ENCODE measurements at regions not wholly inside any gene's neighbourhood (a gene's known extent, or its start where the extent isn't known, plus 50 kb on each side); places are given as distances from the start of the nearest gene placed in this dataset.

DNA sequence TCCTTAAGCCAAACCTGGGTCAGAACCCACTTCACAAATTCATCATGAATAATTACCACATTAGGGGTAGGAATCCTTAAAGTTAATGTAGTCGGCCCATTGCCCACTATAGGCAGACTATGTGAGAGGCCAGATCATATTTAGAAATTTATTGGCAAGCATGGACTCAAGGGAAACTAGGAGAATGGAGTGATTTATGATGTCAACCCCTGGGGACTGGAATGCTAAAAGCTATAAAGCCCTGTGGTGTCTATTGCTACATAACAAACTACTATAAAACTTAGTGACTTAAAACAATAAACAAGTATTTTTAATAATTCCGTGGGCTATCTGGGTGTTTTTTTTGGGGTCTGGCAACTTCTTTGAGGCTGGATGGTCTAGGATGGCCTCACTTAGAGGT lies 93.9 kb downstream of the PPP1R2C start:
- Histone ChIP-seq H3K9me3 (no peaks in the 10 kb centered on the region), H3K27ac (no peak overlapping the region), H3K36me3 (no peaks in the 10 kb centered on the region), H3K4me1 (replicated peaks) (no peaks in the 10 kb centered on the region), H3K4me3 (no peak overlapping the region), H3K27me3 (replicated peaks; ENCODE audit: insufficient read depth) (no peaks in the 10 kb centered on the region)
- DNase-seq (ENCODE audit: low spot score) = no peak
- intact Hi-C loops (cut with DNase I) = no loop called here
- WGBS = 58% methylated on average over 2 of the region's 2 CpGs
- no peak for TF ChIP-seq POLR2A (IDR thresholded peaks at IDR 0.05)

DNA sequence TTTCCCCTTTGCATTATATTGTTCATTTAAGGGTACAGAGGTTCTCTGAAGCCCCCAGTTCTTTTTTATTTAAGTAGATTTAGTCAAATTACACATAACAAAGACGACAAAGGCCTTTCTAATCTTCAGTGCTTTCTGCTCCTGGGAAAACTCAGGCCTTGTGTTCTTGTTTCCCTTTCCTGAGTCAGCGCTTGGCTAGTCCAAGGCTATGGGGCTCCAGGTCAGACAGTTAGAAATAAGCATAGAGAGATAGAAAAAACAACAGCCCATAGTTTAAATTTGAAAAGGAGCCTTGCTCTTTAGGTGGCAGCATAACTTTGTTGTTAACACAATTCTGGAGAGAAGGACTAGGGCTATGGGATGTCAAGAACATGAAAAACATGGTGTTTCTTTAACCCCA lies 97.3 kb downstream of the PPP1R2C start:
- Histone ChIP-seq H3K4me1 (replicated peaks) (no peaks in the 10 kb centered on the region), H3K9me3 (no peaks in the 10 kb centered on the region), H3K27ac (no peak overlapping the region), H3K36me3 (no peaks in the 10 kb centered on the region), H3K4me3 (no peak overlapping the region), H3K27me3 (replicated peaks; ENCODE audit: insufficient read depth) (no peaks in the 10 kb centered on the region)
- intact Hi-C loops (cut with DNase I) = no loop called here
- no peak for TF ChIP-seq CTCF (IDR thresholded peaks at IDR 0.05)
- no peak for DNase-seq (ENCODE audit: low spot score)
- WGBS = 63% methylated on average over 2 of the region's 2 CpGs

DNA sequence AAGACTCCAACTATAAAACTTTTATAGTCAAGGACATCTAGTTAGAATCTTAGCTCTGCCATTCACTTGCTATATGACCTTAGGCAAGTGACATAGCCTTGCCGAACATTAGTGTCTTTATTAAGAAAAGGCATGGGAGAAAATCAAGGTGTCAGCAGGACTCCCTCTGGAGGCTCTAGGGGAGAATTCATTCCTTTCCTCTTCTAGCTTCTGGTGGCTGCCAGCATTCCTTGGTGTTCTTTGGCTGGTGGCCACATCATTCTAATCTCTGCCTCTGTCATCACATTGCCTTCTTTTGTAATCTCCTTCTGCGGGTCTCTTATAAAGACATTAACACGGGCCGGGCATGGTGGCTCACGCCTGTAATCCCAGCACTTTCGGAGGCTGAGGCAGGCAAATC lies 99.8 kb downstream of the PPP1R2C start:
- no peak overlapping the region for H3K27ac ChIP-seq
- H3K36me3 ChIP-seq = no peaks in the 10 kb centered on the region
- no peak for TF ChIP-seq POLR2A (IDR thresholded peaks at IDR 0.05)
- TF ChIP-seq CTCF (IDR thresholded peaks at IDR 0.05) = no peak
- TF ChIP-seq POLR2AphosphoS5 (IDR thresholded peaks at IDR 0.05) = no peak
- no peak for DNase-seq (ENCODE audit: low spot score)
- WGBS = 55% methylated on average over 6 of the region's 6 CpGs
- no peaks in the 10 kb centered on the region for H3K9me3 ChIP-seq
- intact Hi-C loops (cut with DNase I) = no loop called here
- no peak overlapping the region for H3K4me3 ChIP-seq
- no peaks in the 10 kb centered on the region for H3K27me3 ChIP-seq (replicated peaks; ENCODE audit: insufficient read depth)
- no peaks in the 10 kb centered on the region for H3K4me1 ChIP-seq (replicated peaks)

- no peaks in the 10 kb centered on the region for H3K9me3 ChIP-seq
- H3K4me1 ChIP-seq (replicated peaks) = no peaks in the 10 kb centered on the region
- H3K27ac ChIP-seq = no peak overlapping the region
- DNase-seq (ENCODE audit: low spot score) = no peak
- no peak for TF ChIP-seq POLR2AphosphoS5 (IDR thresholded peaks at IDR 0.05)
- no peak for TF ChIP-seq POLR2A (IDR thresholded peaks at IDR 0.05)
- TF ChIP-seq CTCF (IDR thresholded peaks at IDR 0.05) = no peak
- no peaks in the 10 kb centered on the region for H3K27me3 ChIP-seq (replicated peaks; ENCODE audit: insufficient read depth)
- intact Hi-C loops (cut with DNase I) = no loop called here
- no peaks in the 10 kb centered on the region for H3K36me3 ChIP-seq
- no peak overlapping the region for H3K4me3 ChIP-seq
Observed at GRCh38 chrX:42673301-42673810, 104.6 kb downstream of the PPP1R2C start.

- Histone ChIP-seq H3K9me3 (no peaks in the 10 kb centered on the region), H3K4me3 (no peak overlapping the region), H3K27ac (no peak overlapping the region), H3K27me3 (replicated peaks; ENCODE audit: insufficient read depth) (no peaks in the 10 kb centered on the region), H3K36me3 (no peaks in the 10 kb centered on the region), H3K4me1 (replicated peaks) (no peaks in the 10 kb centered on the region)
- no peak for DNase-seq (ENCODE audit: low spot score)
- TF ChIP-seq POLR2A (IDR thresholded peaks at IDR 0.05) = no peak
- TF ChIP-seq POLR2AphosphoS5 (IDR thresholded peaks at IDR 0.05) = no peak
- no peak for TF ChIP-seq CTCF (IDR thresholded peaks at IDR 0.05)
- 72% methylated on average over 3 of the region's 3 CpGs for WGBS
- intact Hi-C loops (cut with DNase I) = no loop called here
Observed at GRCh38 chrX:42664680-42665079, 113.3 kb downstream of the PPP1R2C start.
